ENCODE measurements at regions not wholly inside any gene's neighbourhood (a gene's known extent, or its start where the extent isn't known, plus 50 kb on each side); places are given as distances from the start of the nearest gene placed in this dataset.
A peak's percentile ranks its signal among the peaks of the same experiment; 100 is the strongest.

DNA sequence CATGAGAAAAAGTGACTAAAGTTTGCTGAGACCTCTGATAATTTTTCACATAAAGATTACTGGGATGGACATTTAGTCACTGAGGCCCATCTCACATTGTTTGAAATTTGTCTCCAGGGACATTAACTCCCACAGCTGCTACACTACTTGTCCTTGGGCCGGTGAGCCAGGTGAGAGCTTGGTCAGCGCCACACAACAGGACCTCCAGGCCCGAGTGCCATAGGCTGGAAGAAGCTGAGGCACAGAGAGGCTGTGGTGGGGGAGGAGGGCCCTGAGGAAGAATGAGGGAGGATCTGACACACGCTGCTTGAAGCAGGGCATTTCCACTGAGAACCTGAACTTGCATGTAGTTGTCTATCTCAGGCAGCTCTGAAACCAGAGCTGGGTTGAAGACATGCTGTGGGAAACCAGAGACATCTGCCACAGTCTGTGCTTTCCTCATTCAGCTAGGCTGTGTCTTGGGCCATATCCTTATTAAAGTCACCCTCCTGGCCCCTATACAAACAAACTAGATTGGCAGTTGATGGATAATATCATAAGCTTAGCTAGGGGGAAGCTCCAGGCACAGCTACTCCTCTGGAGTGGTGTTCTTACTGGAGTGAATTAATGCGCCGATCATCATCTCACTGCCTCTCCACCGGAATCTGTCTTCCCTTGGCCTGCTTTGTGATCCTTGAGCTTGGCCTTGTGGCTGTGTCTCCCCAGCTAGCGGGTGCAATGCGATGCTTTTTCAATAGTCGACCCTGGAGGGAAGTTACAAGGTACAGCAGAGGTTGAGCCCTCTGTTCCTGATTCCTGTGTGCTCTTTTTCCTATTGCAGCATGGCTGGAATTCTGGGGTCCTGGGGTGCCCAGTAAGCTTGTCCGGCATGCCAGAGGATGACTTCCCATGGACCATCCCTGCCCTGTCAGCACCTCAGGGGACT is 225.3 kb upstream of the B3GAT1 start:
- WGBS, 2 donors, result 77% methylated on average over 11 of the region's 11 CpGs
- Histone ChIP-seq H3K27me3 (peaks cover 0 to 90% (median 31%) of the 10 kb centered on the region in 7 donors), H3K36me3 (no peaks in the 10 kb centered on the region), H3K4me1 (no peaks in the 10 kb centered on the region), H3K4me3 (no peak overlapping the region), H3K9me3 (no peaks in the 10 kb centered on the region), H3K27ac (no peak overlapping the region)
- TF ChIP-seq, protein P1, sequence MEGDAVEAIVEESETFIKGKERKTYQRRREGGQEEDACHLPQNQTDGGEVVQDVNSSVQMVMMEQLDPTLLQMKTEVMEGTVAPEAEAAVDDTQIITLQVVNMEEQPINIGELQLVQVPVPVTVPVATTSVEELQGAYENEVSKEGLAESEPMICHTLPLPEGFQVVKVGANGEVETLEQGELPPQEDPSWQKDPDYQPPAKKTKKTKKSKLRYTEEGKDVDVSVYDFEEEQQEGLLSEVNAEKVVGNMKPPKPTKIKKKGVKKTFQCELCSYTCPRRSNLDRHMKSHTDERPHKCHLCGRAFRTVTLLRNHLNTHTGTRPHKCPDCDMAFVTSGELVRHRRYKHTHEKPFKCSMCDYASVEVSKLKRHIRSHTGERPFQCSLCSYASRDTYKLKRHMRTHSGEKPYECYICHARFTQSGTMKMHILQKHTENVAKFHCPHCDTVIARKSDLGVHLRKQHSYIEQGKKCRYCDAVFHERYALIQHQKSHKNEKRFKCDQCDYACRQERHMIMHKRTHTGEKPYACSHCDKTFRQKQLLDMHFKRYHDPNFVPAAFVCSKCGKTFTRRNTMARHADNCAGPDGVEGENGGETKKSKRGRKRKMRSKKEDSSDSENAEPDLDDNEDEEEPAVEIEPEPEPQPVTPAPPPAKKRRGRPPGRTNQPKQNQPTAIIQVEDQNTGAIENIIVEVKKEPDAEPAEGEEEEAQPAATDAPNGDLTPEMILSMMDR (IDR thresholded peaks at IDR 0.05), result no peak
- DNase-seq (no peak), ATAC-seq (no peak)
- intact Hi-C loops (cut with DNase I), result no loop called here

- WGBS, 2 donors, result 80 to 81% methylated on average over 12 of the region's 12 CpGs
- TF ChIP-seq, protein P1 (IDR thresholded peaks at IDR 0.05), result no peak
- Histone ChIP-seq H3K4me3 (no peak overlapping the region), H3K9me3 (no peaks in the 10 kb centered on the region), H3K27me3 (peaks cover 0 to 87% (median 24%) of the 10 kb centered on the region in 7 donors), H3K4me1 (no peaks in the 10 kb centered on the region), H3K27ac (no peak overlapping the region), H3K36me3 (no peaks in the 10 kb centered on the region)
- intact Hi-C loops (cut with DNase I), result no loop called here
- ATAC-seq (peak in 1 of 8 donors; percentile 17), DNase-seq (no peak)
Observed at GRCh38 chr11:134636071-134636470, 224.0 kb upstream of the B3GAT1 start.

DNA sequence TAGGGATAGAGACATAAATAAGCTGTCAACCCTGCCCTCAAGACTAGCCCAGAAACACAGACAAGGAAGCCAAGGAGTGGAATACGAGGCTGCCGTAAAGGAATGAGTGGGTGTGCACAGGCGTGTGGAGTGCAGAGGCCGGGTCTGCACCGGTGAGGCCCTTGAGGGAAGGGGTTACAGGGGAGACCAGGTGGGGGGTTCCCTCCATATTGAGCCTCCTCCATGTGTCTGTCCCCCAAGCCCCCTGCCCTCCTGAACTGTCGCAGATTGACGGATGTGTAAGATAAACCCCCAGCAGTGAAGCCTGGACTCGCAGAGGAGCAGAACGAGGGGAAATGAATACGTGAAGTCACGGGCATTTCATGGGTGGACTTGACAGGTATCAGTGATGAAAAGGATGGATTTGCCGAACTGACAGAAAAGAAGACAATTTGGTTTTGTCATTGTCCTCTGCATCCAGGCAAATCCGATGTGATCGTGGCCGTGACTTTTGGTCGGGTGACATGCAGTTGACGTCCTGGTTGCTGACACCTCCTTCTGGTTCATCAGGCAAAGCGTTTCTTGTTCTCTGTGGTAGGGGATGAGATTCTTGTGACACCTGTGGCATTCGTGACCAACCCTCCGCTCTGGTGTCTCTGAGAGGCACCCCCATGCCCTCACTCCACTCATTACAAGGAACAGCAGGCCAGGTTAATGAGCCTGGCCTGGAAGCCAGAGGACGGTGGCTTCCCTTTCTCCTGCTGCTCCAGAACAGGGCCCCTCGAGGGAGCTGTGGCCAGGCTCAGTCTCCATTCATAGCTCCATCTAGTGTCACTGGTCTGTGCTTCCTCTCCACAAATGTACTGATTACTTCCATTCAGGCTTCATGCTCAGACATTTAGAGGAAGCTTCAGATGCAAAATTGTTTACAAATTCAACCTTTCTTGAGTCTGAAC is 223.1 kb upstream of the B3GAT1 start:
- Histone ChIP-seq H3K9me3 (no peaks in the 10 kb centered on the region), H3K36me3 (no peaks in the 10 kb centered on the region), H3K27me3 (peaks cover 0 to 87% (median 15%) of the 10 kb centered on the region in 7 donors), H3K4me3 (no peak overlapping the region), H3K27ac (no peak overlapping the region), H3K4me1 (no peaks in the 10 kb centered on the region)
- no peak for ATAC-seq
- 72 to 73% methylated on average over 22 of the region's 22 CpGs for WGBS, 2 donors
- intact Hi-C loops (cut with DNase I), result no loop called here
- TF ChIP-seq, protein P1 (IDR thresholded peaks at IDR 0.05), result peak in 2 of 9 donors; percentile 7 to 32
- DNase-seq, result no peak

DNA sequence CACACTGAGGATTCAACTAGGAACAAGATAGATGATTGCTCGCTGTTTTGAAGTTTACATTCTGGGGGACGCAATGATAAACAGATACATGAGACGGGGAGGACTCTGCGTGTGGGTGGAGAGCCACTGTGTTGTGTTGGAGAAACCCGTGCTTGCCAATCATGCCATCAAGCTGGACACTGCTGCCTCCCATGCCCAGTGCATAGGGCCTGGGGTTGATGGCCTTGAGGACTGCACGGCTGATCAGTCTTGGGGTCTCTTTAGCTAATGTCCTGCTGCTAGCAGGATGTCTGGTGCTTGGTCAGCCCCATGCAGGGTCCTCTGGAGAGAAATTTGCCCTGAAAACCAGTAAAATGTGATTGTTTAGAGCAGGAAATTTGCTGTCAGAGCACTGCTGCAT is 221.2 kb upstream of the B3GAT1 start:
- no peak overlapping the region for H3K27ac ChIP-seq
- TF ChIP-seq, protein P1 (IDR thresholded peaks at IDR 0.05), result no peak
- no peaks in the 10 kb centered on the region for H3K4me1 ChIP-seq
- H3K9me3 ChIP-seq, result no peaks in the 10 kb centered on the region
- H3K4me3 ChIP-seq, result no peak overlapping the region
- intact Hi-C loops (cut with DNase I), result no loop called here
- ATAC-seq (no peak), DNase-seq (no peak)
- WGBS, 2 donors, result 90 to 91% methylated on average over 6 of the region's 6 CpGs
- H3K27me3 ChIP-seq, result peaks cover 0 to 85% (median 16%) of the 10 kb centered on the region in 7 donors
- no peaks in the 10 kb centered on the region for H3K36me3 ChIP-seq

Data from heart right ventricle (tissue), 16 donors.